ENCODE measurements at regions not wholly inside any gene's neighbourhood (a gene's known extent, or its start where the extent isn't known, plus 50 kb on each side); places are given as distances from the start of the nearest gene placed in this dataset.

DNA sequence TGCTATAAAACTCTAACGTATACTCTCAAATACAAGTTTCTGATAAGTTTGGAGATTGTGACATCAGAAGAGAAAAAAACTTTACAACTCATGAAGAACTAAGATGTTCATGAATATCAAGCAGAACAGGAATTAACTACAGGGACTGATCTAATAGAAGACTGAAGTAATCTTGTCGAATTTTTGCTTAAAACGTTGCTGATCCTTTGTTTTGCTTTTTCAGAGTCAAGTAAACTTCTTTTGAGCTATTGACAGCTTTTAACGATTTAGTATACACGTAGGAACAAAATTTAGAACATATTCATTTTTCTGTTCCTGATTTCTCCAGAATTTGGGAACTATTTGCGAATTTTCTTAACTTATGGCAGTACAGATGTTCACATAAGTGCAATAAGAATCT lies 610.2 kb downstream of the SI start:
- Histone ChIP-seq H4K20me1 (ENCODE audit: control insufficient read depth, extremely low read depth, insufficient read depth, low read length) (no peaks in the 10 kb centered on the region), H3K9ac (ENCODE audit: insufficient read depth, low read length) (no peak overlapping the region), H3K4me1 (ENCODE audit: control insufficient read depth, extremely low read depth, insufficient read depth, low read length) (no peaks in the 10 kb centered on the region), H3K27me3 (ENCODE audit: control insufficient read depth, insufficient read depth, low read length) (no peaks in the 10 kb centered on the region), H3K4me2 (ENCODE audit: extremely low read depth, insufficient read depth, low read length) (no peak overlapping the region), H3K9me3 (ENCODE audit: control insufficient read depth, insufficient read depth, low read depth, low read length) (no peaks in the 10 kb centered on the region), H3K79me2 (ENCODE audit: control insufficient read depth, insufficient read depth, low read length) (no peaks in the 10 kb centered on the region), H3K36me3 (ENCODE audit: control insufficient read depth, insufficient read depth, low read length) (no peaks in the 10 kb centered on the region), H2AFZ (ENCODE audit: low read length) (no peak overlapping the region), H3K27ac (ENCODE audit: insufficient read depth, low read length) (no peak overlapping the region), H3K4me3 (replicated peaks in 1 of 4; ENCODE audit: control extremely low read depth in 1 of 4, insufficient read depth in 1 of 4, low read depth in 3 of 4, low read length in 4 of 4) (no peak overlapping the region)
- no peak for TF ChIP-seq EZH2 (IDR thresholded peaks at IDR 0.05; ENCODE audit: low read length, missing control alignments)
- TF ChIP-seq, protein P1, sequence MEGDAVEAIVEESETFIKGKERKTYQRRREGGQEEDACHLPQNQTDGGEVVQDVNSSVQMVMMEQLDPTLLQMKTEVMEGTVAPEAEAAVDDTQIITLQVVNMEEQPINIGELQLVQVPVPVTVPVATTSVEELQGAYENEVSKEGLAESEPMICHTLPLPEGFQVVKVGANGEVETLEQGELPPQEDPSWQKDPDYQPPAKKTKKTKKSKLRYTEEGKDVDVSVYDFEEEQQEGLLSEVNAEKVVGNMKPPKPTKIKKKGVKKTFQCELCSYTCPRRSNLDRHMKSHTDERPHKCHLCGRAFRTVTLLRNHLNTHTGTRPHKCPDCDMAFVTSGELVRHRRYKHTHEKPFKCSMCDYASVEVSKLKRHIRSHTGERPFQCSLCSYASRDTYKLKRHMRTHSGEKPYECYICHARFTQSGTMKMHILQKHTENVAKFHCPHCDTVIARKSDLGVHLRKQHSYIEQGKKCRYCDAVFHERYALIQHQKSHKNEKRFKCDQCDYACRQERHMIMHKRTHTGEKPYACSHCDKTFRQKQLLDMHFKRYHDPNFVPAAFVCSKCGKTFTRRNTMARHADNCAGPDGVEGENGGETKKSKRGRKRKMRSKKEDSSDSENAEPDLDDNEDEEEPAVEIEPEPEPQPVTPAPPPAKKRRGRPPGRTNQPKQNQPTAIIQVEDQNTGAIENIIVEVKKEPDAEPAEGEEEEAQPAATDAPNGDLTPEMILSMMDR (conservative IDR thresholded peaks at IDR 0.05 in 1 of 2, IDR thresholded peaks at IDR 0.05 in 1 of 2; ENCODE audit: low read depth in 1 of 2, low read length in 2 of 2) = no peak
- no peak for DNase-seq (ENCODE audit: low read depth in 2 of 2)

DNA sequence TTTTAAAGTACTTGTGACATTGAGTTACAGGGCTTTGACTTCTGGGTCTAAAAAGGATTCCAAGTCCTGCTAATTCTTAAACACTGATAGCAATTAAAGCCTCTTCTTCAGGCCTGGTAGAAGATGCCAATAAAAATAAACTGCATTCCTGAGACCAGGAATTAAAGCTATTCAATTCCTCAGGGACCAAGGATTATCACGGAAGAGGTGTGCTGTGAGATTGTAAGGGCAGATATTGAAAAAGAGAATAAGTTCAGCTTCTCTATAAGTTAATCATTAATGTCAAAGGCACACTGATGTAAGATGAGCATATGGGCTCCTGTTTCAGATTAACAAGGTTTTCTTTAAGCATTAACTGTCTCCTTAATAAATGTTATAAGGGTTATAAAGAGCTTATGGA lies 611.3 kb downstream of the SI start:
- H3K4me3 ChIP-seq (replicated peaks in 1 of 4; ENCODE audit: control extremely low read depth in 1 of 4, insufficient read depth in 1 of 4, low read depth in 3 of 4, low read length in 4 of 4) = no peak overlapping the region
- H3K4me1 ChIP-seq (ENCODE audit: control insufficient read depth, extremely low read depth, insufficient read depth, low read length) = no peaks in the 10 kb centered on the region
- no peaks in the 10 kb centered on the region for H3K9me3 ChIP-seq (ENCODE audit: control insufficient read depth, insufficient read depth, low read depth, low read length)
- no peaks in the 10 kb centered on the region for H3K36me3 ChIP-seq (ENCODE audit: control insufficient read depth, insufficient read depth, low read length)
- no peaks in the 10 kb centered on the region for H3K79me2 ChIP-seq (ENCODE audit: control insufficient read depth, insufficient read depth, low read length)
- H3K4me2 ChIP-seq (ENCODE audit: extremely low read depth, insufficient read depth, low read length) = no peak overlapping the region
- no peaks in the 10 kb centered on the region for H3K27me3 ChIP-seq (ENCODE audit: control insufficient read depth, insufficient read depth, low read length)
- DNase-seq (ENCODE audit: low read depth in 2 of 2) = peak in 1 of 2 donors; percentile 1
- no peaks in the 10 kb centered on the region for H4K20me1 ChIP-seq (ENCODE audit: control insufficient read depth, extremely low read depth, insufficient read depth, low read length)
- H2AFZ ChIP-seq (ENCODE audit: low read length) = no peak overlapping the region
- TF ChIP-seq, protein P1 (conservative IDR thresholded peaks at IDR 0.05 in 1 of 2, IDR thresholded peaks at IDR 0.05 in 1 of 2; ENCODE audit: low read depth in 1 of 2, low read length in 2 of 2) = no peak
- no peak for TF ChIP-seq EZH2 (IDR thresholded peaks at IDR 0.05; ENCODE audit: low read length, missing control alignments)
- no peak overlapping the region for H3K9ac ChIP-seq (ENCODE audit: insufficient read depth, low read length)
- H3K27ac ChIP-seq (ENCODE audit: insufficient read depth, low read length) = no peak overlapping the region

DNA sequence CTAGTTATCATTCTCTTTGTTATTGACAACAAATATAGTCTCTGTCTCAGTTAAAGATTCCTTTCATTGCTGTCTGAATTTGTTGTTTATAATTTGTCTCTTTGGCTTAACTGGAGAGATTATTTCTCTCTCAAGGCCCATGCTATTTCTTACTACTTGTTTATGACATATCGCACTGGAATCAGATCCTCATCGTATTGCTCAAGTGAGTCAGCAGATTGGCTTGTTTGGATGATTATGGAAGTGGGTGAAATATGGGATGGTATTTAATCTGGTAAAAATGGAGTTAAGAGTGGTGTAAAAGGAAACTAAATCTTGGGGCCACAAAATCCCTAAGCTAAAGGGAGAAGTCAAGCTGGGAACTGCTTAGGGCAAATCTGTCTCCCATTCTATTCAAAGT lies 613.1 kb downstream of the SI start:
- Histone ChIP-seq H3K27me3 (ENCODE audit: control insufficient read depth, insufficient read depth, low read length) (no peaks in the 10 kb centered on the region), H3K4me3 (replicated peaks in 1 of 4; ENCODE audit: control extremely low read depth in 1 of 4, insufficient read depth in 1 of 4, low read depth in 3 of 4, low read length in 4 of 4) (no peak overlapping the region), H3K27ac (ENCODE audit: insufficient read depth, low read length) (no peak overlapping the region), H2AFZ (ENCODE audit: low read length) (no peak overlapping the region), H3K36me3 (ENCODE audit: control insufficient read depth, insufficient read depth, low read length) (no peaks in the 10 kb centered on the region), H3K4me1 (ENCODE audit: control insufficient read depth, extremely low read depth, insufficient read depth, low read length) (no peaks in the 10 kb centered on the region), H3K9ac (ENCODE audit: insufficient read depth, low read length) (no peak overlapping the region), H4K20me1 (ENCODE audit: control insufficient read depth, extremely low read depth, insufficient read depth, low read length) (no peaks in the 10 kb centered on the region), H3K9me3 (ENCODE audit: control insufficient read depth, insufficient read depth, low read depth, low read length) (no peaks in the 10 kb centered on the region), H3K4me2 (ENCODE audit: extremely low read depth, insufficient read depth, low read length) (no peak overlapping the region), H3K79me2 (ENCODE audit: control insufficient read depth, insufficient read depth, low read length) (no peaks in the 10 kb centered on the region)
- TF ChIP-seq EZH2 (IDR thresholded peaks at IDR 0.05; ENCODE audit: low read length, missing control alignments) = no peak
- TF ChIP-seq, protein P1 (conservative IDR thresholded peaks at IDR 0.05 in 1 of 2, IDR thresholded peaks at IDR 0.05 in 1 of 2; ENCODE audit: low read depth in 1 of 2, low read length in 2 of 2) = no peak
- peak in 1 of 2 donors; percentile 76 for DNase-seq (ENCODE audit: low read depth in 2 of 2)
